ENCODE measurements at regions not wholly inside any gene's neighbourhood (a gene's known extent, or its start where the extent isn't known, plus 50 kb on each side); places are given as distances from the start of the nearest gene placed in this dataset.

- no peak for TF ChIP-seq POLR2A (IDR thresholded peaks at IDR 0.05)
- TF ChIP-seq, protein P1, sequence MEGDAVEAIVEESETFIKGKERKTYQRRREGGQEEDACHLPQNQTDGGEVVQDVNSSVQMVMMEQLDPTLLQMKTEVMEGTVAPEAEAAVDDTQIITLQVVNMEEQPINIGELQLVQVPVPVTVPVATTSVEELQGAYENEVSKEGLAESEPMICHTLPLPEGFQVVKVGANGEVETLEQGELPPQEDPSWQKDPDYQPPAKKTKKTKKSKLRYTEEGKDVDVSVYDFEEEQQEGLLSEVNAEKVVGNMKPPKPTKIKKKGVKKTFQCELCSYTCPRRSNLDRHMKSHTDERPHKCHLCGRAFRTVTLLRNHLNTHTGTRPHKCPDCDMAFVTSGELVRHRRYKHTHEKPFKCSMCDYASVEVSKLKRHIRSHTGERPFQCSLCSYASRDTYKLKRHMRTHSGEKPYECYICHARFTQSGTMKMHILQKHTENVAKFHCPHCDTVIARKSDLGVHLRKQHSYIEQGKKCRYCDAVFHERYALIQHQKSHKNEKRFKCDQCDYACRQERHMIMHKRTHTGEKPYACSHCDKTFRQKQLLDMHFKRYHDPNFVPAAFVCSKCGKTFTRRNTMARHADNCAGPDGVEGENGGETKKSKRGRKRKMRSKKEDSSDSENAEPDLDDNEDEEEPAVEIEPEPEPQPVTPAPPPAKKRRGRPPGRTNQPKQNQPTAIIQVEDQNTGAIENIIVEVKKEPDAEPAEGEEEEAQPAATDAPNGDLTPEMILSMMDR (IDR thresholded peaks at IDR 0.05), result no peak
Observed at GRCh38 chr1:58248072-58248471, 298.5 kb downstream of the OMA1 start.
